ENCODE measurements at regions not wholly inside any gene's neighbourhood (a gene's known extent, or its start where the extent isn't known, plus 50 kb on each side); places are given as distances from the start of the nearest gene placed in this dataset.
"Not testable (repeated sequence)": the region's sequence is repeated elsewhere in the genome, so short reads cannot be mapped to it uniquely, and the experiment has no call there.

DNA sequence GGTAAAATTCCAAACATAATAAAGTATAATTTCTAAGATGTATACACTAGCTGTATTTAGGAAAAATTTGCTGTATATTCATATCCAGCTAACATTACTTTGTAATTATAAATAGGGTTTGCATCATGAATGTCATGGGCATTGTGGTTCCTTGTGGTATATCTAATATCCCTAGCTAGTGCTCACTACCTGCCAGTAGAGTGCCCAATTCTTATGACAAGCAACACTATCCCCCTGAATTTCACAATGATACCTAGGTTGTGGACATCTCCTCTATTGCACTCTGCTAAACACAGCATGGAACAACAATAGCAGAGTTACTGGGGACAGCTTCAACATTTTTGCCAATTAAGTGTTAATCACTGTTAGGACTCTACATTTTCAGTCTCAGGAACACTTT, 1656.5 kb downstream of the EFNA5 start:
- no peak for DNase-seq (ENCODE audit: low read depth)

DNA sequence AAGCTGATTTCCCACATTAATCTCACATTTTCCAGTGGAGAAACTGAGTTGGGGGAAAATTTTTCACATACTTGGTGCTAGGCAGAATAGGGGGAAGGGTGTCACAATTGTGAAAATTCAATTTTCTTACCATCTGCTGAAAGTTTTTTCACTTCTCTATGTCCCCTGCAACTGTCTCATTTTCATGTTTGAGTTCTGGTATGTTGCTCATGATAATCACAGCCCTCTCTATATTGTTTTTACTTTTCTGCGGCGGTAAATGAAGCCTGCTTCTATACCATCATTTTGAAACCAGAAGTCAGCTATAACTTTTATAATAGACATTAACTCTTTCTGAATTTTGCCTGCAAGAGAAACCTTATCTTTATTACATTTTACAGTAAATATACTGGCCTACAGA, 1664.5 kb downstream of the EFNA5 start:
- DNase-seq (ENCODE audit: low read depth): no peak

DNA sequence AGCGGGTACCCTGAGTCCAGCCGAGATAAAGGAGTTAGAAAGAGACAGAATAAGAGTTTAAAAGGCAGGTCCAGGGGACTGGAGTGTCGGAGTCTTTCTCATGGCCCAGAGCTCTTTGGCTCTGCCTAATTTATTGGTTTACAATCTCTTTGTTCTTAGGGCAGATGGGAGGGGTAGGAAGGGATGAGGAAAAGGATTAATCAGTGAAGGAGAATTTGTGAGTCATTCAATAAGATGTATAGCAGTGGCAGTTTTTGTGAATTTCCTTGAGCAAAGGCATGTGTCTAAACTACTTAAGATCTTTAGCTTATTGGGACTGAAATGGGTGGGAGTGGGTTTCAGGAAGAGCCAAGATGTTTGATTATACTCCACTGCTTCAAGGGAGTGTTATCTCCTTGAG, 1671.7 kb downstream of the EFNA5 start:
- not testable (repeated sequence) for DNase-seq (ENCODE audit: low read depth)

DNA sequence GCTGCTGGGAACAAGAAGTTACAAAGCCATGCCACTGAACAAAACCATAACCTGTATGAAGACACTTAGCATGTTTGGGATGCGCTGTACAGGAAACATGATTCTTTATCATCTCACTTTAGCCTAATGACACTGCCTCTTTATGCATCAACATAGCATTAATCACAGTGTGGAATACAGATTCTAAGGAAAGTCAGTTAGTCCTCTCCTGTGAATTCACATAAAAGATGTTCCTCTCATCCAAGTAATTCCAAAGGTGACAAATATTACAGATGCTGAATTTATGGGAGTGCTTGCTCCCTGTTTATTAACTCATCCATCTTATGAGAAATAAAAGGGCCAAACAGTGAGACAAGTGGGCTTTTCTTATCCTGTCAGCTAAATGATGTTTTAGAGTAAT, 1677.7 kb downstream of the EFNA5 start:
- DNase-seq (ENCODE audit: low read depth): no peak

DNA sequence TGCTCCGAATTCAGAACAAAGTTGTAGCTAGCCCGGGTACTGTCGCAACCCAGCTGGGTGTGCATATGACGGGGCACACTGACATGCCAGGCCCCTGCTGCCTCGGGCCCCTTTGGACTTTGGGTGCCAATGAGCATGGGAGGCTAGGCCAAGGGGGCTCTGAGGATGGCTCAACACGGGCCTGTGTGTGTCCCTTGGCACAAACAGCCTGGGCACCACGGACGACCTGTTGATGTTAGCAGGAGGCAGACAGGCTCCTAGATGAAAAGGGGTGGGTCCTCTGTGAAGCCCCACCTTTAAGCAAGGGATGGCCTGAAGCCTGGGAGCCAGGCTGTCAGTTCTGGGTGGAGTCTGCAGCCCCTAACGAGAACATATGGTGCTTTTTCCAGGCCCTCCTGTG, 1688.2 kb downstream of the EFNA5 start:
- no peak for DNase-seq (ENCODE audit: low read depth)

DNA sequence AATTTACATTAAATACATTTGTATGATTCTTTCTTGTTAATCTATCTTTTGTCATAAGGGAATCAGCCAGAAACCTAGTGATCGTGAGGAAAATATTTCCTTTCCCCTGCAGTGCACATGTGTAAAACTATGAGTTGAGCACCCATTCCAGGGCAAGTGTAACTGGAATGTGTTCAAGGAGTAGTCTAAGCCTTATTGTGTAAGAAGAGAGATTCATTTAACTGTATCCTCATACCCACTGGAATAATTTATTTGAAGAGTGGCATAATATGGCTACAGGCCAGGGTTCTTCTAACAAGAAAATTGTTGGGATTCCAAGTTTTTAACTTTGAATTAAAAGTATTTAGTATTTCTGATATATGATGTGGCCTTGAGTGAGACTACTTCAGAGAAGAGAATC, 1692.7 kb downstream of the EFNA5 start:
- DNase-seq (ENCODE audit: low read depth): no peak

DNA sequence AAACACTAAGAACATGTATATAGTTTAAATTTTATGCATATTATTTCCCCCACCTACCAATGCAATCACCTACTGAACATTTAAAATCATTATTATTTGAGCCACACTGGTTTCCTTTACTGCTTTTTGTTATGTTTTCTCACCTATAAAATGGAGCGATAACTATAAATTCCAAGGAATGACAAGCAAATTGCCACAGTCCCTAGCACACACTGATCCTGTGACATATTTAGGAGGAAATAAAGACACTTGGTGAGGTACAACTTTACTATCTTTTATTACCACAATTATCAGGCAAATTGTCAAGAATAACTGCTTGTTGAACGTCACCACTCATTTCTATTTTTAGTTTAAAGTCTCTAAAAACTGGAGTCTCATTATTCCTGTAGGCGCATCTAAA, 1693.6 kb downstream of the EFNA5 start:
- no peak for DNase-seq (ENCODE audit: low read depth)

DNA sequence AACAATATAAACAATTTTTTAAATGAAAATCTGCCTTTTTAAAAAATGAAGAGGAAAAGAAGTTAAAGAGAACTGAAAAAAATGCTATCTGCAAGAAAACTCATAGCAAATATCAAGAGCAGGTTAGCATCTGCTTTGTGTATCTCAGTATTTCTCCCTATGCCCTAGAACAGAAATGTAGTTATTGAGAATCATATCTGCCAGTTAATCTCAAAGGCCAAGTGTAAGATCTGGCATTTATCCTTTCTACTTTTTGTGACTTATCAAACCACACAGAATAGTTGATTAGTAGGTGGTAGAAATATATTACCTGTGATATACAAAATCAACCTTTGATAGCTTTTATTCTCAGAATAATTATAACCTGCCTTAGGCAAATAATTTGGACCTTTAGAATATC, 1699.8 kb downstream of the EFNA5 start:
- no peak for DNase-seq (ENCODE audit: low read depth)

DNA sequence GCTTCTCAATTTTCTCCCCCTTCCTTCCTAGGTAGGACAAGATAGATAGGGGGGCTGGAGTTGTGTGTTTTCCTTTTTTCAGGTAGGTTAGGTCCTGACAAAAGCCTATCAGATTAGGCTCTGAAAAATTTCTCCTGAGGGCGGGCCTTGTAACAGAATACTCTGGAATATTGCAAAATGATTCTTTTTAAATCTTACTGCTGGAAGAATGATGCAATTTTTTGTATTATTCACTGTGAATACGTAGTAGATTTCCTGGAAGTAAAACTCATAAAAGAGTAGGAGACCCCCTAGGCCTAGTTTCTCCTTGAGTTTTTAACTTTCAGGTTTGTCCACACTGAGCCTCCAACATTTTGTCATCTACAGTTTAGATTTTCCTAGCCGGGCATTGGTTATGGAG, 1701.8 kb downstream of the EFNA5 start:
- DNase-seq (ENCODE audit: low read depth): no peak

DNA sequence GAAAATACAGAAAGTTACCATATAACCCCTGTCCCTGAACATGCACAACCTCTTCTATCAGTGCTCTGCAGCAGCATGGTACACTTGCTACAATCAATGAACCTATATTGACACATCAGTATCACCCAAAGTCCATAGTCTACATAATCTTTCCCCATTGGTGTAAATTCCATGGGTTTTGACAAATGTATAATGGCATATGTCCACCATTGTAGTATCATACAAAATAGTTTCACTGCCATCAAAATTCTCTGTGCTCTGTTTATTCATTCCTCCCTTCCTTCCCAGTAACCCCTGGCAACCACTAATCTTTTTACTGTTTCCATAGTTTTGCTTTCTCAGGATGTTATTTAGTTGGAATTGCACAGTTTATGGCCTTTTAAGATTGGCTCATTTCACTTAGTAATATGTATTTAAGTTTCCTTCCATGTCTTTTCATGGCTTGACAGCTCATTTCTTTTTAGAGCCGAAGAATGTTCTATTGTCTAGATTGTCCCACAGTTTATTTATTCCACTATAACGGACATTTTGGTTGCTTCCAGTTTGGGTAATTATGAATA, 1707.0 kb downstream of the EFNA5 start:
- DNase-seq (ENCODE audit: low read depth): no peak

DNA sequence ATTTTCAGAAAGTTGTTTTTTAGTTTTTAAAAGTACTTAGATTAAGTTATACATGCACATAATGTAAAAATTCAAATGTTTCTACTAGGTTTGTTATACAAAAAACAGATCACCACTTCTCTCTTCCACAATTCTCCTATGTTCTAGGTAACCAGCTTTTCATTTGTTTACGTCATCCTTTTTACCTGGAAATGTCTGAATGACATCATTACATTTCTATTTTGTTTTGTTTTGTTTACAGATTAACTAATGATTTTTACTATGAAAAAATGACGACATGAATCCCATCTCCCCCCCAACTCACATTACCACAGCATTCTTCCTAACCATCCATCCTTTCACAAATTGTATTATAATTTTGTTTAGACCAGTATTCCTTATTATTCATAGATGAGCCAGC, 1709.2 kb downstream of the EFNA5 start:
- no peak for DNase-seq (ENCODE audit: low read depth)

DNA sequence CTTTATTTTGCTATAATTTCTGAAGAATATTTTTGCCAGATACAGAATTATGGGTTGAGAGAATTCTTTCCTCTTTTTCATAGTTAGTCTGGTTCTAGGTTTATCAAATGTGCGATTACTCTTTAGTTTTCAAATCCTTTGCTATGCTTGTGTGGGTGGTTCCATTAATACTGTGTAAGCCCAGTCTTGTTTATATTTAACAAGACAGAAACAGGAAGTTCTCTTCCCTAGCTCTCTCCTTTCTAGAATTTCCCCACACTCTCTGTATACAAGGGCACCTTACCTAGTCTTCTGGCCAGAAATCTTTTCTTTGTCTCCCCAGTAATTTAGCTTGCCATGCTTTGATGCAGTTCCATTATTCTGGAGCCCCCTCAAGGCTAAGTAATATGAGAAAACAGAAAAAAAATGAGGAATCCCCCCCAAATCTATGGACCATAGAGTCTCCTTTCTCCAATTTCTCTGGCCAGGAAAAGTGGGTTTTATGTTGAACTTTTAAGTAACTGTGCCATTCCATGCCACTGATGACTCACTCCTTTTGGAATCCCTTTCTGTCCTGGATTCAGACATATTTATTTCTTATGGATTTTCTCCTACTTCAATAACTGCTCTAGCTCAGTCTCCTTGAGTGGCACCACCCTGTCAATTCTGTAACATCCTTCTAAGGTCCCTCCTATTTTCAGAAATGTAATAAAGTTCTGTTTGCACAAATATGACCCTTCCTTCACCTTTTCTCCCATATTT, 1714.1 kb downstream of the EFNA5 start:
- DNase-seq (ENCODE audit: low read depth): peak; percentile 11

DNA sequence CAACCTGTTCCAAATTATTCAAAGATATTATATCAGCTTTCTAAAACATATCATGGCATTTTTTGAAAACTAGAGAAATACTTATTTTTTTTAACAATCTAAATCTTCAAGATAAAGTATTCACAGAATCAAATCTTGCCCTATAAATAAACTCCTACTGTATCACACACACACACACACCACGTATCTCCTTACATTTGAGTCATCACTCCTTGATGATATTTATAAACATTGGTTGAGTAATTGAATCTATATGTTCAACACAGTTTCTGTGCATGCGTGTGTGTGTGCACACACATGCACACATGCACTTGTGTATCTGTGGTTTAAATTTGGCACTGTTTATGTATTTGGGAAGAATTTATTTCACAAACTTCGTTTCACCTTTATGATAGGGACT, 1716.4 kb downstream of the EFNA5 start:
- DNase-seq (ENCODE audit: low read depth): no peak

DNA sequence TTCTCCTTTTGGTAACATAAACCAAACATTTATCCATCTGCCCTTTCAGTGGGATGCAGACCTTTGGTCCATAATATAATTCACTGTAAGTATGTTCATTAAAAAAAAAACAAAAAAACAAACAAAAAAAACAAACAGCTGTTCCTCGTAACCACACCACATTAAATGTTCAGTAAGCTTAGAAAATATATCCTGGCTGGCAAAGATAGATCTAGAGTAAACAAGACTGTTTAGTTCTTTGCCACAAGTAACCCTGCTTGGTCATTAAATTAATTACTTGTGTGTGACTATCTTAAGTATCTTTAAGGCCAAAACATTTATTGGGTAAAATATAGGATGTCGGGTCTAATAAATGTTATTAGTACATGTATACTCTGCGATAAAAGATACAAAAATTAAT, 1717.1 kb downstream of the EFNA5 start:
- no peak for DNase-seq (ENCODE audit: low read depth)

DNA sequence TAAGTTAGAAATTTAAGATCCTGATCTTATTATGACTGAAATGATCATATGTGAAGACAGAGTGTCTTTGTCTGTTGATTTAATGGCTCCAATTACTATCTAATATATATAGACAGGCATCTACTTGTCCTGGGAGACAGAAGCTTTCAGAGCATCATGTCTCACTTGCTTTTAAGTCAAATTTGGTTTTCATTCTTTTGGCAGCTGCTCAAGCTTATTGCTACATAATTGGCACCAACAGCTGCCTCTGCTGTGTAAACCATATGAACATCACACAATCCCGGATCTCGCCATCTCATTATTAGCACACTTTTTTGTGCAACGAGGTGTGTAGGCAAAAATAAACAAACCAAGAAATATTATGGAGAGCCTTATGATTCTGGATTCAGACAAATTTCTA, 1717.9 kb downstream of the EFNA5 start:
- DNase-seq (ENCODE audit: low read depth): peak; percentile 33

DNA sequence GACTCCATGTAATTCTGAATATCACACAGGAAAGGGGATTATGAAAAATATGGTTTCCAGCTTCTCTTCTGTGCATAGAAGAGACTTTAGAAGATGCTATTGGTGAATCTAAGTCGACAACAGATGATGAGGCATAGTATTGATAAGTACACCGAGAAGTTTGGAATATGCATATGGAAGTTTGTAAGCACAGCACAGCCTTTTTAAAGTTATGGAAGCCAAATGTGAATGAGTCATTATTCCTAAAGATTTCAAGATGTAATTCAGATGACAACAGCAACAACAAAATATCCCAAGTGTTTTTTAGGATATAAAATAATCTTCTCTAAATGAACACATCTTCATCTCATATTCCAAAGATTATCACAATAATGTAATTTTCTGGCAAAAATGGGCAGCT, 1723.3 kb downstream of the EFNA5 start:
- no peak for DNase-seq (ENCODE audit: low read depth)

DNA sequence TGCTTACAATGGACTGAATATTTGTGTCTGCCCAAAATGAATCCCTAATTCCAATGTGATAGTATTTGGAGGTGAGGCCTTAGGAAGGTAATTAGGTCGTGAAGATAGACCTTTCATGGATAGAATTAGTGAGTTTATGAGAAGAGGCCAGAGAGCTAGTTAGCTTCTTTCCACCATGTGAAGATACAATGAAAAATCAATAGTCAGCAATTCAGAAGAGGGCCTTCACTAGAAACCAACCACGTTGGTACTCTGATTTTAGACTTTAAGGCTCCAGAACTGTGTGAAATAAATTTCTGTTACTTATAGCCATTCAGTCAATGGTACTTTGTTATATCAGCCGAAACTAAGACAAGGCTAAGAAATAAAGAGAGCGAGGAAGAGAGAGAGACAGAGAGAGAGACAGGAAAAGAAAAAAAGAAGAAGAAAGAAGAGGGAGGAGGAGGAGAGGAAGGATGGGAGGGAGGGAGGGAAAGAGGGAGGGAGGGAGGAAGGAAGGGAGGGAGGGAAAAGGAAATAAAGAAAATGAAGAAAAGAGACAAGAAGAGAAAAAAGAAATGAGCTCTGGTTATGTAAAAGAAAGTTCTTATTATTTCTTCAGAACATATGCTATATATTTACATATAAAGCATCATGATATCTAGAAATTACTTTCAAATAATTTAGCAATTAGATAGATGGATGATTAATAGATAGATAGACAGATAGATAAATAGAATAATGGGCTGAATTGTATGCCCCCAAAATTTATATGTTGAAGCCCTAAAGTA, 1725.3 kb downstream of the EFNA5 start:
- DNase-seq (ENCODE audit: low read depth): no peak

DNA sequence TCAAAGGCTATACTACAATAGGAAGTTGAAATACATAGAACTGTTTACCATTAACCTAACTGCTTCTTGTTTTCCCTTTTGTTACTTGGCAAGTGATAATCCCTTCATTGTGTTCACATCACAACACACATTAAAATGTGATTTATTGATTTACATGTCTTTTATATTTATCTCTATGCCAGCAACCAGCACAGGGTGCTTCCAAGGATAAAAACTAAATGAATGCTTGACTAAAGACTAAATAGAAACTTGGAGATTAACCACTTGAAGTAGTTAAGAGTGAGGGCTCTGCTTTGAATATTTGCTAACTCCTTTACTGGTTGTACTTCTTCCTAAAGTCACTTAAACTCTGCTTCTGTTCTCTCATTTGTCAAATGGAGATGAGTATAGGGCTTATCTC, 1730.6 kb downstream of the EFNA5 start:
- no peak for DNase-seq (ENCODE audit: low read depth)

DNA sequence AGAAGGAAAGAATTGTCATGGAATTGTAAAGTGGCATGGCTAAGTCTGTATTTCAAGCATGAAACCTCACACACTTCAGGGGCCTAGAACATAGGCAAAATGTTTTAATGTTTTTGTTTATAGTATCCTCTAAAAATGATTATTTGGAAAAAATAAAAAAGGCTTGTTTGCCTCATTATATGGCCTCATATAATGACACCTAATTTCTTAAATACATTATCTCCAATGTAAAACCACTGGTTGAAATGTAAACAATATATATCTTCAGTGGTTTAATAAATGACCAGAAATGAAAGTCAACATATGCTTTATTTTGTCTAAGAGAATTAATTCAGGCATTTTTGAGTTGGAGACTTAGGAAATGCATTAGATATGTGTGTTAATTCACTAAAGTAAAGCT, 1736.6 kb downstream of the EFNA5 start:
- no peak for DNase-seq (ENCODE audit: low read depth)

DNA sequence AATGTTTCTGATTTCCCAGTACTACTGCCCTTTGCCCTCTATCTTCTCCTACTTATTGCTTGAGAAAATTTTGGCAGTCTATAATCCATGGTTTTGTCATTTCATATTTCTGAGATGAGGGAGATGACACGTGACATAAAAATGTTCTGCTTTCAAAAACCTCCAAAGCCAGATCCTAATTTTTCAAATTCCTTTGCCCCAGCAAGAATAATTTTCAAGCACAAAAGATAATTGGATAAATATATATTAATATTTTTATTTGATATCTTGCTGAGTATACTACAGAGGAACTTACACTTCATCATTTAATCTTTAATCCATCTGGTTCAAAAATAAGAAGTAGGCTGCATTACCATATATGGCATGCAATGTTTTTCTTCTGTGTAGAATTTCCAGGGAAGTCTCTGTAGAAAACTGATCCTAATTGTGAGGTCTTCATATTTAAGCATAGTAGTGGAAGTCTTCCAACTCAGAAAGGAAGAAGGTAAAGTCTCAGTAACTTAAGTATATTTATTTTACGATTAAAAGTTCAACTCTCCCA, 1738.8 kb downstream of the EFNA5 start:
- peak; percentile 41 for DNase-seq (ENCODE audit: low read depth)

DNA sequence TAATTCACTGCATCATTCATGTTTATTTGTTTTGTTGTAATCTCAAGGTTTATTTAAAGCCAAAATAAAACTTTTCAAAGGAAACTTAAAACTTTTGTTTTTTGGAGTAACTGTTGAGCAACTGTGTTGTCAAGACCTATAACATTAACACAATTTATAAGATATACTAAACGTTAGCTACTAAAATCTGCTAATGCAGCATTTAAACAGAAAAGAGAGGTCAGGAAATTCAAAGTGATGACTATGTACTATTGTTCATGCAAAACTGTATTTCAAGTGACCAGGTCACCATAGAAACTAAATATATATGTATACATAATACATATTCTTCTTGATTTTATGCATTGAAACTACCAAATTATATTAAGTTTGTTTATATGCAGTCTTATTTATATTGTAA, 1740.9 kb downstream of the EFNA5 start:
- DNase-seq (ENCODE audit: low read depth): no peak

DNA sequence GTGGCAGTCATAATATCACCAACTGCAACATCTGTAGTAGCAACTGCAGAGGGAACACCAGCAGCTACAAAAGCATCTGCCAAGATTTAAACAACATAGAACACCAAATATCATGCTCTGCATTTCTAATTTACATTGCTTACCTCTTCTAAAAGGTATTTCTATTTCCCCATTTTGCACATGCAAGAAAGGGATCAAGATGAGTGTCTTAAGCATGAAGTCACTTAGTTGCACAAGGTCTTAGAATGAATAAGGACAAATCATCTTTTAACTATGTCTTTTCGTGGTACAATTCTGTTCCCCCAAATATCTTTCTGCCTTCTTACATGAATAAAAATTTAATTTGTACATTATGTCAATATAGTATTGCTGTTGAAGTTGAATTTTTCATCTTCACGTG, 1746.4 kb downstream of the EFNA5 start:
- DNase-seq (ENCODE audit: low read depth): peak; percentile 15

DNA sequence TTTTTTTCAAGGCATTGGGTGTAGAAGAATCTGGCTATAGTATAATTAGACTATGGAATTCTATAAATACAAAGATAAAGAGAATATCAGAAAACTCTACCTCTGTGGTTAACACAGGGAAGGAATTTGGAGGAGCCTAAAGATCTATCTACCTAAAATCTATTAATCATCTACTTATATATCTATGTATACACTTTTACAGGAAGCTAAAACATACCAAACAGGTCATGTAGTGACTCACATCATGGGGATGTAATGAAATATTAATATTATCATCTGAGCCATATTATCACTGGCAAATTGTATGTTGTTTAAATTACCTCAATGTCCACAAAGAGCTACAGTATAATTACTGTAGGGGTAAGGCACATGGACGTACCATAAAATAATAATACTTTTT, 1748.2 kb downstream of the EFNA5 start:
- no peak for DNase-seq (ENCODE audit: low read depth)

All from stromal cell of bone marrow (primary cell).